ENCODE measurements at regions not wholly inside any gene's neighbourhood (a gene's known extent, or its start where the extent isn't known, plus 50 kb on each side); places are given as distances from the start of the nearest gene placed in this dataset.

DNA sequence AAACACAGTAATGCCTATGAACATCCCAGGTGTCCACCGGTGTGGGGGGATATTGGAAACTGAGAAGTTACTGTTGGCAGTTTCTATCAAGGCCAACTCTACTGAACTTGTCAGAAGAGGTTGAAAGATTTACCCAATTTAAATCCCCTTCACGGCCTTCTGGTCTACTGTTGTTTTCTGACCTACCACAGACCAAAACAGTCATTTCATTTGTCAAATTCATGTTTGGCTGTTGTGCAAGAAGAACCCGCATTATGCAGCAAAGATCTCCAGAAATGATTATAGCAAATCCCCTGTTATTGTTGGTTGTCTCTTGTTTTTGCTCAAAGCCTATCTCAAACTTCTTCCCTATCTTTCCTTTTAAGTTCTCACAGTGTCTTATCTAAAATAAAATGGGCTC, 73.1 kb upstream of the MAF start:
- H3K4me3 ChIP-seq = no peak overlapping the region
- no peaks in the 10 kb centered on the region for H3K36me3 ChIP-seq (ENCODE audit: insufficient read depth in 1 of 2, low read depth in 1 of 2)
- TF ChIP-seq, protein P1, sequence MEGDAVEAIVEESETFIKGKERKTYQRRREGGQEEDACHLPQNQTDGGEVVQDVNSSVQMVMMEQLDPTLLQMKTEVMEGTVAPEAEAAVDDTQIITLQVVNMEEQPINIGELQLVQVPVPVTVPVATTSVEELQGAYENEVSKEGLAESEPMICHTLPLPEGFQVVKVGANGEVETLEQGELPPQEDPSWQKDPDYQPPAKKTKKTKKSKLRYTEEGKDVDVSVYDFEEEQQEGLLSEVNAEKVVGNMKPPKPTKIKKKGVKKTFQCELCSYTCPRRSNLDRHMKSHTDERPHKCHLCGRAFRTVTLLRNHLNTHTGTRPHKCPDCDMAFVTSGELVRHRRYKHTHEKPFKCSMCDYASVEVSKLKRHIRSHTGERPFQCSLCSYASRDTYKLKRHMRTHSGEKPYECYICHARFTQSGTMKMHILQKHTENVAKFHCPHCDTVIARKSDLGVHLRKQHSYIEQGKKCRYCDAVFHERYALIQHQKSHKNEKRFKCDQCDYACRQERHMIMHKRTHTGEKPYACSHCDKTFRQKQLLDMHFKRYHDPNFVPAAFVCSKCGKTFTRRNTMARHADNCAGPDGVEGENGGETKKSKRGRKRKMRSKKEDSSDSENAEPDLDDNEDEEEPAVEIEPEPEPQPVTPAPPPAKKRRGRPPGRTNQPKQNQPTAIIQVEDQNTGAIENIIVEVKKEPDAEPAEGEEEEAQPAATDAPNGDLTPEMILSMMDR (IDR thresholded peaks at IDR 0.05) = no peak
- DNase-seq (no peak), ATAC-seq (no peak)
- H3K27ac ChIP-seq = no peak overlapping the region
- H3K4me1 ChIP-seq = no peaks in the 10 kb centered on the region
- H3K27me3 ChIP-seq (ENCODE audit: insufficient read depth in 3 of 3, low read length in 2 of 3) = no peaks in the 10 kb centered on the region
- no peaks in the 10 kb centered on the region for H3K9me3 ChIP-seq
- 33 to 63% (median 44%) methylated on average over 3 of the region's 3 CpGs for WGBS, 3 donors
- intact Hi-C loops (cut with DNase I) = no loop called here

DNA sequence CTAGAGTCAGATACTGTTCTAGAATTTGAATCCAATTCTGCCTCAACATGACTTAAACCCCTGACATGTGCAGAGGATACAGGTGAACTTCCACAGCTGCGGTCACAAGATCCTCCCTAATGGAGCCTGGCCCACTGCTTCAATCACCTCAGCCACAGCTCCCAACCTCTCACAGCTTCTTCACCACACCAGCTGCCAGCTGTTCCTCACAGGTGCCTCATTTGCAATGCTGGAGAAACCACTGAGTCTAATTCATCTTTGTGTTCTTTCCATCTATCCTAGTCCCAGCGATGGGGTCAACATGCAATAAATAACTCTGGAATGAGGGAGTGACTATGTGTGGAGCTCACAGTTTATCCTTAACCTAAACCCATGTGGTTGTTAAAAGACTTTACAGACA, 72.0 kb upstream of the MAF start:
- TF ChIP-seq, protein P1 (IDR thresholded peaks at IDR 0.05) = no peak
- Histone ChIP-seq H3K27me3 (ENCODE audit: insufficient read depth in 3 of 3, low read length in 2 of 3) (no peaks in the 10 kb centered on the region), H3K4me1 (no peaks in the 10 kb centered on the region), H3K27ac (no peak overlapping the region), H3K36me3 (ENCODE audit: insufficient read depth in 1 of 2, low read depth in 1 of 2) (no peaks in the 10 kb centered on the region), H3K4me3 (no peak overlapping the region), H3K9me3 (no peaks in the 10 kb centered on the region)
- ATAC-seq (no peak), DNase-seq (no peak)
- 57 to 75% (median 72%) methylated on average over 2 of the region's 2 CpGs for WGBS, 3 donors
- intact Hi-C loops (cut with DNase I) = no loop called here

DNA sequence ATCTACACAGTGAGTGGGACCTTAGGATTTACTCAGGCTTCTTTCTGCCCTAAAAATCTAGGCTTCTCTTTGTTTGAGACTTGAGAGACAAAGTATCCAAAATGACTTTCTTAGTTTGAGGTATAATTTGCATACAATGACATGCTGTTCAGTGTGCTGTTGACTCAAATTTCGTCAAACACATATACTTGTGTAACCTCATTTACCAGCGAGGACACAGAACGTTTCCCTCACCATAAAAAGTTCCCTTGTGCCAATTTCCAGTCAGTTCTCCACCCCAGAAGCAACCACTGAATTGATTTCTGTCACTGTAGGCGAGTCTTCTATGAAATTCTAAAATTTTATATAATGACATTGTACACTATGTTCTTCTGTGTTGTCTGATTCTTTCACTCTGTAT, 68.0 kb upstream of the MAF start:
- Histone ChIP-seq H3K27me3 (ENCODE audit: insufficient read depth in 3 of 3, low read length in 2 of 3) (no peaks in the 10 kb centered on the region), H3K4me3 (no peak overlapping the region), H3K27ac (no peak overlapping the region), H3K4me1 (no peaks in the 10 kb centered on the region), H3K36me3 (ENCODE audit: insufficient read depth in 1 of 2, low read depth in 1 of 2) (no peaks in the 10 kb centered on the region), H3K9me3 (no peaks in the 10 kb centered on the region)
- TF ChIP-seq, protein P1 (IDR thresholded peaks at IDR 0.05) = no peak
- ATAC-seq (no peak), DNase-seq (no peak)
- WGBS, 3 donors = 79 to 85% (median 84%) methylated on average over 4 of the region's 4 CpGs
- intact Hi-C loops (cut with DNase I) = no loop called here

DNA sequence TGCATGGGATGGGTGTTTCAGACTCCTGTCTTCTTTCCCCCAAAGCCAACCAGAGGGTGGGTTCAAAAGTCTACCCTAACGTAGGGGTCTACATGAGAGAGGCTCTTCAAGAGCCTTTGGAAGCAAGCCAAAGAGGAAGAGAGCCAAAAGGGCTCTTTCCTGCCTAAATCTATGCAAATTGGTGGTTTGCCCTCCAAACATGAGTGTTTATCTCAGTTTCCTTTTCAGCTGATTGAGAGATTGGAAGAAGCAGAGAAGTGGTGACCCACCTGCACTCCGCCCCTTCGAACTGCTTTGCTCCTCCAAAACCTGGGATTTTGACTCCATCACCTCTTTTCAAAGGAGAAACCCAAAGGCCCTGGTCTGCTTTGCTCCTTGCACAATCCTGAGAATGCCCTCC, 65.4 kb upstream of the MAF start:
- intact Hi-C loops (cut with DNase I) = no loop called here

DNA sequence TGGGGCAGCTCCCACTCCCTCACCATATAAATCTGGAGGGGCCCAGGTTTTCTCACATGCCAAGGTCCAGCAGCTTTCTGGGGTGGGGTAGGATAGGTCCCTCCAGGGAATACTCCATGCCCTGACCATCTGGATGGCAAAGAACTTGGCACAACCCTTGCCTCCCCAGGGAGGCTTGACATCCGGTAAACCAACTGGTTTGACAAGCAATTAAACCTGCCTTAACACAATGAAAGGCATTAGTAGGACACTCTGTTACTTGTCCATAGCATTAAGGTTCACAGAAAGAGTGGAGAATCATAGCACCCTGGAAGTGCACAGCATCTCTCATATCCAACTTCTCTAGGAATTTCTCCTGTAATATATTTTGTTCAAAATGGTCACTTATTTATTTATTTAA, 63.9 kb upstream of the MAF start:
- DNase-seq (no peak), ATAC-seq (no peak)
- TF ChIP-seq, protein P1 (IDR thresholded peaks at IDR 0.05) = no peak
- Histone ChIP-seq H3K4me1 (no peaks in the 10 kb centered on the region), H3K36me3 (ENCODE audit: insufficient read depth in 1 of 2, low read depth in 1 of 2) (no peaks in the 10 kb centered on the region), H3K27ac (no peak overlapping the region), H3K9me3 (no peaks in the 10 kb centered on the region), H3K27me3 (ENCODE audit: insufficient read depth in 3 of 3, low read length in 2 of 3) (no peaks in the 10 kb centered on the region), H3K4me3 (no peak overlapping the region)
- 30 to 57% (median 42%) methylated on average over 1 of the region's 1 CpG for WGBS, 3 donors
- intact Hi-C loops (cut with DNase I) = no loop called here

More for the DNA sequence above, 65.4 kb upstream of the MAF start:
- ATAC-seq = no peak
- Histone ChIP-seq H3K4me1 (no peaks in the 10 kb centered on the region), H3K9me3 (no peaks in the 10 kb centered on the region), H3K27me3 (ENCODE audit: insufficient read depth in 3 of 3, low read length in 2 of 3) (no peaks in the 10 kb centered on the region), H3K27ac (no peak overlapping the region), H3K4me3 (no peak overlapping the region), H3K36me3 (ENCODE audit: insufficient read depth in 1 of 2, low read depth in 1 of 2) (no peaks in the 10 kb centered on the region)
- no peak for DNase-seq
- 69 to 75% (median 73%) methylated on average over 3 of the region's 3 CpGs for WGBS, 3 donors
- TF ChIP-seq, protein P1 (IDR thresholded peaks at IDR 0.05) = no peak
